CD14-positive monocyte (primary cell): ENCODE measurements at regions not wholly inside any gene's neighbourhood (a gene's known extent, or its start where the extent isn't known, plus 50 kb on each side); places are given as distances from the start of the nearest gene placed in this dataset.

Source experiments
- DNase-seq, 3 donors: peaks; one replicate each; pipeline ENCODE4 v3.0.0-alpha.2; 2011 to 2022
- H2AFZ ChIP-seq: 2 replicates; pipeline ENCODE4 v1.6.0; 2012; ENCODE audit warnings: mild to moderate bottlenecking, low read depth, low read length, inconsistent platforms; ENCODE audit not compliant: insufficient read depth, poor library complexity, severe bottlenecking
- H3K27ac ChIP-seq, 2 donors: 1 replicate in 1 of 2; 2 replicates in 1 of 2; pipeline ENCODE4 v1.5.1; 2012 to 2013; ENCODE audit warnings: low read length in 2 of 2, control low read depth in 1 of 2, inconsistent platforms in 1 of 2, low read depth in 1 of 2, mild to moderate bottlenecking in 1 of 2
- H3K27me3 ChIP-seq, 2 donors: one replicate each; pipeline versions ENCODE4 v1.6.0 to v1.6.1; 2011 to 2013; ENCODE audit warnings: low read length in 2 of 2; ENCODE audit not compliant: control insufficient read depth in 2 of 2, insufficient read depth in 2 of 2
- H3K36me3 ChIP-seq, 2 donors: replicated peaks in 1 of 2; 1 replicate in 1 of 2; 2 replicates in 1 of 2; pipeline versions ENCODE4 v1.5.1 to v1.6.1; 2012 to 2013; ENCODE audit warnings: low read length in 2 of 2, control low read depth in 1 of 2, inconsistent platforms in 1 of 2, mild to moderate bottlenecking in 1 of 2; ENCODE audit not compliant: insufficient read depth in 2 of 2, control insufficient read depth in 1 of 2
- H3K4me1 ChIP-seq, 2 donors: 1 replicate in 1 of 2; 2 replicates in 1 of 2; pipeline versions ENCODE4 v1.5.1 to v1.6.1; 2012 to 2013; ENCODE audit warnings: low read length in 2 of 2, control low read depth in 1 of 2, inconsistent platforms in 1 of 2, mild to moderate bottlenecking in 1 of 2, moderate library complexity in 1 of 2; ENCODE audit not compliant: insufficient read depth in 2 of 2, control insufficient read depth in 1 of 2
- H3K4me2 ChIP-seq: replicated peaks from 2 replicates; pipeline ENCODE3; 2012; ENCODE audit warnings: low read length, moderate library complexity, mild to moderate bottlenecking; ENCODE audit not compliant: poor library complexity, severe bottlenecking; ENCODE audit errors: extremely low read depth
- H3K4me3 ChIP-seq, 3 experiments: fragments of 200-600 bp in 1 of 3; sonication (generic) in 1 of 3; replicated peaks in 1 of 3; 1 replicate in 2 of 3; 2 replicates in 1 of 3; pipeline ENCODE4 v1.5.1; 2011 to 2013; ENCODE audit warnings: low read length in 3 of 3, mild to moderate bottlenecking in 3 of 3, control low read depth in 2 of 3, low read depth in 2 of 3, inconsistent platforms in 1 of 3, moderate library complexity in 1 of 3
- H3K79me2 ChIP-seq: 2 replicates; pipeline ENCODE4 v1.6.0; 2012; ENCODE audit warnings: mild to moderate bottlenecking, control low read depth, inconsistent platforms, low read length, moderate library complexity; ENCODE audit not compliant: insufficient read depth
- H3K9ac ChIP-seq: 2 replicates; pipeline ENCODE4 v1.6.0; 2017; ENCODE audit warnings: low read length, mild to moderate bottlenecking; ENCODE audit not compliant: insufficient read depth, poor library complexity, severe bottlenecking
- H3K9me3 ChIP-seq, 2 donors: replicated peaks in 1 of 2; 1 replicate in 1 of 2; 2 replicates in 1 of 2; pipeline versions ENCODE4 v1.5.1 to v1.6.1; 2012 to 2013; ENCODE audit warnings: low read length in 2 of 2, control low read depth in 1 of 2; ENCODE audit not compliant: control insufficient read depth in 1 of 2, insufficient read depth in 1 of 2
- H4K20me1 ChIP-seq: 2 replicates; pipeline ENCODE4 v1.6.0; 2012; ENCODE audit warnings: mild to moderate bottlenecking, low read length, control low read depth, moderate library complexity; ENCODE audit not compliant: insufficient read depth
- H3K27ac Mint-ChIP-seq, 7 donors: one replicate each; pipeline ENCODE4 v1.8.0; 2020; ENCODE audit warnings: mild to moderate bottlenecking in 7 of 7, mixed read lengths in 7 of 7, moderate library complexity in 6 of 7, inconsistent platforms in 2 of 7
- H3K27me3 Mint-ChIP-seq, 3 donors: one replicate each; pipeline ENCODE4 v1.8.0; 2021 to 2022; ENCODE audit warnings: low read depth in 3 of 3, mild to moderate bottlenecking in 3 of 3, mixed read lengths in 3 of 3, moderate library complexity in 3 of 3, inconsistent platforms in 1 of 3
- H3K36me3 Mint-ChIP-seq, 2 donors: one replicate each; pipeline ENCODE4 v1.8.0; 2020; ENCODE audit warnings: mixed read lengths in 2 of 2, inconsistent platforms in 1 of 2, mild to moderate bottlenecking in 1 of 2
- H3K4me1 Mint-ChIP-seq: one replicate; pipeline ENCODE4 v1.8.0; 2020; ENCODE audit warnings: mild to moderate bottlenecking, mixed read lengths
- H3K4me3 Mint-ChIP-seq, 2 donors: one replicate each; pipeline ENCODE4 v1.8.0; 2020; ENCODE audit warnings: mild to moderate bottlenecking in 2 of 2, mixed read lengths in 2 of 2, moderate library complexity in 1 of 2
- H3K9me3 Mint-ChIP-seq, 7 donors: one replicate each; pipeline ENCODE4 v1.8.0; 2020 to 2022; ENCODE audit warnings: mixed read lengths in 7 of 7, mild to moderate bottlenecking in 6 of 7, moderate library complexity in 6 of 7, inconsistent platforms in 2 of 7
- WGBS: methylation state at CpG from one replicate; pipeline ENCODE4 v1.1.5; 2013; ENCODE audit warnings: missing lambda C conversion rate; ENCODE audit not compliant: insufficient coverage; 5-methylcytosine and 5-hydroxymethylcytosine counted together
- intact Hi-C, 2 donors: fragments of 100-400 bp; cut with micrococcal nuclease; formaldehyde crosslinking; loops; one replicate each; pipeline versions ENCODE4 v1.15.0 to v1.15.1; 2023
- TF ChIP-seq, protein P1 (sequence below): fragments of 200-600 bp; IDR thresholded peaks from one replicate; pipeline ENCODE4 v1.8.0; 2022; ENCODE audit warnings: antibody characterized with exemption, mild to moderate bottlenecking

GRCh38 chr3:193842832-193843473 is 249.9 kb downstream of the OPA1 start:
- Histone ChIP-seq H3K79me2 (no peaks in the 10 kb centered on the region), H3K9me3 (no peaks in the 10 kb centered on the region), H3K4me3 (peak overlapping the region in 1 of 3 experiments; percentile 71), H3K27me3 (no peaks in the 10 kb centered on the region), H4K20me1 (no peaks in the 10 kb centered on the region), H3K4me2 (peak overlapping the region; percentile 79), H3K27ac (peak overlapping the region in 1 of 2 donors; percentile 56), H3K36me3 (no peaks in the 10 kb centered on the region), H3K9ac (peak overlapping the region; percentile 50), H2AFZ (peak overlapping the region; percentile 73), H3K4me1 (peaks cover 15 to 19% of the 10 kb centered on the region in 2 donors)
- no peak for DNase-seq
- intact Hi-C loops, result no loop called here
- peaks cover 0 to 4% (median 0%) of the 10 kb centered on the region in 7 donors for H3K9me3 Mint-ChIP-seq
- H3K27me3 Mint-ChIP-seq, result peaks cover 4 to 6% (median 4%) of the 10 kb centered on the region in 3 donors
- 27% methylated on average over 9 of the region's 13 CpGs for WGBS
- TF ChIP-seq, protein P1, sequence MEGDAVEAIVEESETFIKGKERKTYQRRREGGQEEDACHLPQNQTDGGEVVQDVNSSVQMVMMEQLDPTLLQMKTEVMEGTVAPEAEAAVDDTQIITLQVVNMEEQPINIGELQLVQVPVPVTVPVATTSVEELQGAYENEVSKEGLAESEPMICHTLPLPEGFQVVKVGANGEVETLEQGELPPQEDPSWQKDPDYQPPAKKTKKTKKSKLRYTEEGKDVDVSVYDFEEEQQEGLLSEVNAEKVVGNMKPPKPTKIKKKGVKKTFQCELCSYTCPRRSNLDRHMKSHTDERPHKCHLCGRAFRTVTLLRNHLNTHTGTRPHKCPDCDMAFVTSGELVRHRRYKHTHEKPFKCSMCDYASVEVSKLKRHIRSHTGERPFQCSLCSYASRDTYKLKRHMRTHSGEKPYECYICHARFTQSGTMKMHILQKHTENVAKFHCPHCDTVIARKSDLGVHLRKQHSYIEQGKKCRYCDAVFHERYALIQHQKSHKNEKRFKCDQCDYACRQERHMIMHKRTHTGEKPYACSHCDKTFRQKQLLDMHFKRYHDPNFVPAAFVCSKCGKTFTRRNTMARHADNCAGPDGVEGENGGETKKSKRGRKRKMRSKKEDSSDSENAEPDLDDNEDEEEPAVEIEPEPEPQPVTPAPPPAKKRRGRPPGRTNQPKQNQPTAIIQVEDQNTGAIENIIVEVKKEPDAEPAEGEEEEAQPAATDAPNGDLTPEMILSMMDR, result no peak
- H3K4me1 Mint-ChIP-seq, result peaks cover 24% of the 10 kb centered on the region
- no peaks in the 10 kb centered on the region for H3K36me3 Mint-ChIP-seq
- H3K4me3 Mint-ChIP-seq, result peak overlapping the region; percentile 75 to 95
- peak overlapping the region in 4 of 7 donors; percentile 3 to 24 (median 18) for H3K27ac Mint-ChIP-seq

DNA sequence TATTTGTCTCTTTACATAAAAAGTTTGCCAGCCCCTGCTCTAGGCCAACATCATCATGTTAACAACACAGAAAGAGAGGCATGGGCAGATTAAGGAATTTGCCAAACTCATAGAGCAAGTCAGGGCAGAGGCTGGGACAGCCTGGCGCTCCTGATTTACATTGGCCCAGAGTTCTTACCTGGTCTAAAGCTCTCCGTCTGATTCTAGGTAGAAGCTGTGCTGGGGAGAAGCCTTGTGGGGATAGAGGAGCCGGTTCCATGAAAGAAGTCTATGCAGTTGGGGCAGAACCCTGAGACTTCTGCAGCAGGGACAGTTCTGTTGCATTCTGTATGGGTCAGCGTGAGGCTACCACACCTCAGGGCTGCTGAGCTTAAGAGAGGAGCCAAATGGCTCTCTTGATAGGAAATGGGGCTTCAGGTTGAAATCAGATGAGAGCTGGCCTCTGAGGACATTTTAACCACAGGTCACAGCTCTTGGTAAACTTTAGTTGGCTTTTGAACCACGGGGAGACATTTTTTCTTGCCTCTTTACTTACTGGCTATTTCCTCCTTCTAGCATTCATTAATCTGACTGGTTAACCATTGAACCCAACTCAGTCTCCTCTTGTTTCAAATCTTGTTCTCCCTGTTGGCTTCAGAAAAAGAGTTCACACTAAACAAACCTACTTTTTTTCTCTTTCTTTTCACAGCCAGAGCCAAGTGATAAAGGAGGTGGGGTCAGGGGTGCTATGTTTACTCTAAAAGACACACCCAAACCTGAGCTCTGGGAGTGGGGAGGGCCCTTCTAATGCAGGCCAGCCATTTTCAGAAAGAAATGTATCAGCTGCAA is 250.7 kb downstream of the OPA1 start:
- H3K4me3 ChIP-seq, result no peak overlapping the region
- H3K79me2 ChIP-seq, result no peaks in the 10 kb centered on the region
- peaks cover 15 to 19% of the 10 kb centered on the region in 2 donors for H3K4me1 ChIP-seq
- DNase-seq, result no peak
- H3K4me1 Mint-ChIP-seq, result peaks cover 24% of the 10 kb centered on the region
- no peak overlapping the region for H2AFZ ChIP-seq
- no peaks in the 10 kb centered on the region for H3K36me3 ChIP-seq
- H3K4me2 ChIP-seq, result no peak overlapping the region
- no peak overlapping the region for H3K27ac ChIP-seq
- H3K4me3 Mint-ChIP-seq, result no peak overlapping the region
- H3K9ac ChIP-seq, result no peak overlapping the region
- intact Hi-C loops, result no loop called here
- H3K36me3 Mint-ChIP-seq, result no peaks in the 10 kb centered on the region
- H3K27ac Mint-ChIP-seq, result no peak overlapping the region
- H3K27me3 ChIP-seq, result no peaks in the 10 kb centered on the region
- H3K27me3 Mint-ChIP-seq, result peaks cover 4 to 6% (median 4%) of the 10 kb centered on the region in 3 donors
- WGBS, result 89% methylated on average over 4 of the region's 5 CpGs
- H3K9me3 Mint-ChIP-seq, result peaks cover 0 to 4% (median 0%) of the 10 kb centered on the region in 7 donors
- no peaks in the 10 kb centered on the region for H3K9me3 ChIP-seq
- TF ChIP-seq, protein P1, result no peak
- no peaks in the 10 kb centered on the region for H4K20me1 ChIP-seq
